Activated CD4-positive, alpha-beta T cell treated with anti-CD3 and anti-CD28 coated beads for 36 hours (primary cell): ENCODE measurements at regions not wholly inside any gene's neighbourhood (a gene's known extent, or its start where the extent isn't known, plus 50 kb on each side); places are given as distances from the start of the nearest gene placed in this dataset.

Experiments used
- ATAC-seq: fragments of 200-7000 bp; cut with Tn5 transposase; one replicate; pipeline ENCODE4 v1.10.0; 2021; ENCODE audit warnings: mild to moderate bottlenecking, moderate library complexity
- CTCF ChIA-PET: fragments of 350-600 bp; sonication (Branson Sonifier 250); formaldehyde crosslinking; loops from one replicate; lab custom pipeline; 2021; ENCODE audit warnings: antibody characterized with exemption; lab: Charles Lee
- POLR2A ChIA-PET: fragments of 350-600 bp; sonication (Branson Sonifier 250); formaldehyde crosslinking; loops from one replicate; lab custom pipeline; 2021; ENCODE audit warnings: antibody characterized with exemption, inconsistent platforms; lab: Charles Lee
- DNase-seq: peaks from one replicate; pipeline ENCODE4 v3.0.0-alpha.2; 2020
- H3K27ac Mint-ChIP-seq: one replicate; pipeline ENCODE4 v1.8.0; 2021; ENCODE audit warnings: mixed read lengths
- H3K27me3 Mint-ChIP-seq: one replicate; pipeline ENCODE4 v1.8.0; 2021; ENCODE audit warnings: mixed read lengths
- H3K36me3 Mint-ChIP-seq: one replicate; pipeline ENCODE4 v1.8.0; 2021; ENCODE audit warnings: low read depth, mixed read lengths
- H3K4me1 Mint-ChIP-seq: one replicate; pipeline ENCODE4 v1.8.0; 2021; ENCODE audit warnings: mixed read lengths
- H3K4me3 Mint-ChIP-seq: one replicate; pipeline ENCODE4 v1.8.0; 2021; ENCODE audit warnings: mild to moderate bottlenecking, moderate library complexity, mixed read lengths
- H3K9me3 Mint-ChIP-seq: one replicate; pipeline ENCODE4 v1.8.0; 2021; ENCODE audit warnings: low read depth, mixed read lengths
- intact Hi-C, 2 experiments: fragments of 100-400 bp; cut with DNase I in 1 of 2; cut with micrococcal nuclease in 1 of 2; formaldehyde crosslinking; loops; one replicate each; pipeline versions ENCODE4 v1.14.2 to v1.15.1; 2022 to 2024; cut with DNase I, micrococcal nuclease

DNA sequence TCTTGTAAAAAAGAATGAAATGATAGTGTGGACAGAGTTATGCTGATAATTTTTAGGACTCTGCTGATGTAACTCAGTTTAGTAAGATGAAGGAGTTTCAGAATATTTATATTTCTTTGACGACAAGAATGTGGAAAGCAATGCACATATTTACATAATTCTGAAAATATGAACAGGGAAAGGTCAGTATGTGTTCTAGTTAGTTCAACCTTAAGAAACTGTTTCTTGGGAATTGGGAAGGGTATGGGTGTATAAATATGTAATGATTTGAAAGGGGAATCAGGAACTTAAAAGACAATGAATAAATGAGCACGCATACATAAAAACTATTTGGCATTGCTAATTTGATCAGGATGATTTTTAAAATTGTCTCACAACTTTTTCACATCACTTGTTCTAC lies 1226.1 kb downstream of the SI start:
- no peak overlapping the region for H3K27ac Mint-ChIP-seq
- H3K4me1 Mint-ChIP-seq: no peaks in the 10 kb centered on the region
- ChIA-PET CTCF (no interaction called here), POLR2A (no interaction called here)
- H3K36me3 Mint-ChIP-seq: no peaks in the 10 kb centered on the region
- no peaks in the 10 kb centered on the region for H3K27me3 Mint-ChIP-seq
- intact Hi-C loops: no loop called here
- H3K9me3 Mint-ChIP-seq: peaks cover 10% of the 10 kb centered on the region
- ATAC-seq (no peak), DNase-seq (no peak)
- H3K4me3 Mint-ChIP-seq: no peak overlapping the region

DNA sequence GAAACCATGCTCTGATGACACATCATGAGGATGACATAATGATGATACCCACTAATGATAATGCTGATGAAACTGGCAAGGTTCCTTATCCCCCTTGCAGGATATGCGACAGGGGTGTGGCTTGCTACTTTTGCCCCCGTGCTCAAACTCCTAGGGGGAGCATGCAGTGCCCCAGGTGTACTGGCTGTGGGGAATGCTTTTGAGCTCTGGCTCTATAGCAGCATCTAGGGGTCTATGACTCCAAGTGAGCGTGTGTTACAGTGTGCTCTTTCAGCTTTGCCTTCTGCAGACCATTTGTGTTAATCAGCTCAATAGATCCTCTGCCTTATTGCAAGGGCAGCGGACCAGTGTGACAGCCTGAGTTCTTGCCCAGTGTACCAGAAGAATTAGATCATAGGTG lies 1239.5 kb downstream of the SI start:
- Mint-ChIP-seq H3K27ac (no peak overlapping the region), H3K4me1 (no peaks in the 10 kb centered on the region), H3K27me3 (no peaks in the 10 kb centered on the region), H3K9me3 (peaks cover 8% of the 10 kb centered on the region), H3K36me3 (no peaks in the 10 kb centered on the region), H3K4me3 (no peak overlapping the region)
- POLR2A ChIA-PET: no interaction called here
- ATAC-seq (no peak), DNase-seq (no peak)
- intact Hi-C loops: no loop called here
- CTCF ChIA-PET: no interaction called here

DNA sequence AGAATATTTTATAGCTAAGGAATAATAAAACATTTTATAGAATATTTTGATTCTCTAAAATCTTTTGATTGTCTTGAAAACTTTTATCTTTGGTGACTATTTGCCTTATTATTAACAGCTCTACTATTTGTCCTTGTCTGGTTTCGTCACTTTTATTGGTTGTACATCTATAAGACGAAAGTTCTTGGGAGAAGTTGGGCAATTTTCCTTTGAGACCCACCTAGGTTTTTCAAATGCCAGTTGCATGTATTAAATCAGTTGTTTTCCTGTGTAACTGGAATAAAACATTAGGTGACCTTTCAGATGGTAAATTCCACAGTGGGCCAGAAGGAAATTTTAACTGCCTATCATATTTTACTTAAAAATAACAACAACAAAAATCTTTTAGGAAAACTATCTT lies 1245.7 kb downstream of the SI start:
- intact Hi-C loops: no loop called here
- Mint-ChIP-seq H3K4me3 (no peak overlapping the region), H3K9me3 (peaks cover 5% of the 10 kb centered on the region), H3K27me3 (no peaks in the 10 kb centered on the region), H3K36me3 (no peaks in the 10 kb centered on the region), H3K27ac (no peak overlapping the region), H3K4me1 (no peaks in the 10 kb centered on the region)
- CTCF ChIA-PET: no interaction called here
- ATAC-seq (no peak), DNase-seq (no peak)
- POLR2A ChIA-PET: no interaction called here

DNA sequence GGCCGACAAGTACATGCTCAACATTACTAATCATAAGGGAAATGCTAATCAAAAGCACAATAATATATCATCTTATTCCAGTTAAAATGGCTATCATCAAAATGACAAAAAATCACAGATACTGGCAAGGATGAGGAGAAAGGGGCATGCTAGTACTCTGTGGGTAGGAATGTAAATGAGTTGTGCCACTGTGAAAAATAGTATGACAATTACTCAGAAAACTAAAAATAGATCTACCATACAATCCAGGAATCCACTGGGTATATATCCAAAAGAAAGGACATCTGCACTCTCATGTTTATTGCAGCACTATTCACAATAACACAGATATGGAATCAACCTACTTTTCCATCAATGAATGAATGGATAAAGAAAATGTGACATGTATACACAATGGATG lies 1256.5 kb downstream of the SI start:
- CTCF ChIA-PET: no interaction called here

DNA sequence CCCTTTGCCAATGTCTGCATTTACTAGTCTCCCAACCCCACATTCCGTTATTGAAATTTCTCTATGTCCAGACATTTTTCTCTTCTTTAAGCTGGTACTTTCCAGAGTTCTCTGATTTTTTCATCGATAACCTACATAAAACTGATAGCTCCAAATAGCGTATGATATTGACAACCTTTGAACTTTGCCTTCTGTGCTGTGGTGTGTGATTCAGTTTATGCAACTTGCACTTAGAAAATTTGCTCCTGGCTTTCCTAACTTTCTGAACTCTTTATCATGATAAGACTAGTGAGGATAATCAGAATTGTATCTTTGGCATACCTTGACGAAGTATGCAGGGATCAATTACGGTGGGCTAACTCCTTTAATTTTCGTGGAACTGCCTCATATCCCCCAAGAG lies 1261.3 kb downstream of the SI start:
- POLR2A ChIA-PET: no interaction called here
- H3K36me3 Mint-ChIP-seq: no peaks in the 10 kb centered on the region
- H3K4me3 Mint-ChIP-seq: no peak overlapping the region
- no peaks in the 10 kb centered on the region for H3K27me3 Mint-ChIP-seq
- H3K27ac Mint-ChIP-seq: no peak overlapping the region
- no peaks in the 10 kb centered on the region for H3K4me1 Mint-ChIP-seq
- H3K9me3 Mint-ChIP-seq: peaks cover 6% of the 10 kb centered on the region
- CTCF ChIA-PET: no interaction called here
- DNase-seq (no peak), ATAC-seq (no peak)
- intact Hi-C loops: no loop called here

More for the DNA sequence above, 1256.5 kb downstream of the SI start:
- POLR2A ChIA-PET: no interaction called here
- intact Hi-C loops: no loop called here
- H3K36me3 Mint-ChIP-seq: no peaks in the 10 kb centered on the region
- no peaks in the 10 kb centered on the region for H3K27me3 Mint-ChIP-seq
- H3K4me1 Mint-ChIP-seq: no peaks in the 10 kb centered on the region
- DNase-seq: no peak
- H3K27ac Mint-ChIP-seq: no peak overlapping the region
- ATAC-seq: no peak
- no peak overlapping the region for H3K4me3 Mint-ChIP-seq
- H3K9me3 Mint-ChIP-seq: peaks cover 3% of the 10 kb centered on the region

DNA sequence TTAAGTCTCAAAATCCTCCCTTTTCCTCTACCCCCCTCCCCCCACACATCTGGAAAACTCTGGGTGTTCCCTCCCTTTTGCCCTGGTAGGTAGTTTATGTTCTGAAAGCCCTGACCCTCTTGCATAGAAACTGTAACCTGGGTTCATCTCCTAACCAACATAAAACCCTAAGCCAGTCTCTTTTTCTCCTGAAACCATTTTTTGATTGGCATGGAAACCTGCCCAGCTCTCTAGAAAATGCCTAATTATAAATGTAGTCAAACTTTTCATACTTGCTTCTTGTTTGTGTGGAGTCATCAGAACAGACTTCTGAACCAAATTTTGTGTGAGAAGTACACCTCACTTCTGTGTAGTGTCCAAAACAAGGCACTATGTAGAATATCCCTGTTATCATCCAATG lies 1264.4 kb downstream of the SI start:
- ChIA-PET POLR2A (no interaction called here), CTCF (no interaction called here)
- H3K4me3 Mint-ChIP-seq: no peak overlapping the region
- peaks cover 8% of the 10 kb centered on the region for H3K9me3 Mint-ChIP-seq
- H3K4me1 Mint-ChIP-seq: no peaks in the 10 kb centered on the region
- H3K27me3 Mint-ChIP-seq: no peaks in the 10 kb centered on the region
- H3K27ac Mint-ChIP-seq: no peak overlapping the region
- ATAC-seq (no peak), DNase-seq (no peak)
- intact Hi-C loops: no loop called here
- no peaks in the 10 kb centered on the region for H3K36me3 Mint-ChIP-seq

DNA sequence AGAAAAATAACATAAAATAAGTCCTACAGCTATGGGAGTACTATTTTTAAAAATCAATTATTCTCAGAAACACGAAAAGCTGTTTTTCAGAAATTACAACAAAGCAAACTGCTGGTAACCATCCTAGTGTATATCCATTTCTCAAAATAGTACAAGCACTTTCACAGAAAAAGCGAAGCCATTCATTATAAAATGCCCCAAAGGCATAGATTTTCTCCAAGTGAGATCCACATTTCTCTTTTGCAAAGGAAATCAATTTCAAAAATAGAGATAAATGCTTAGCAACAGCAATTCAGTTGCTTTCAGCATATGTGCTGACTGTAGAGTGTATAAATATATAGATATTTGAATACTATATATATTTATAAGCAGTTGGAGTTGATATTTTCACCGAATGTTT lies 1266.3 kb downstream of the SI start:
- no peak for ATAC-seq
- intact Hi-C loops: no loop called here
- Mint-ChIP-seq H3K36me3 (no peaks in the 10 kb centered on the region), H3K9me3 (peaks cover 8% of the 10 kb centered on the region), H3K4me1 (no peaks in the 10 kb centered on the region), H3K27me3 (no peaks in the 10 kb centered on the region), H3K27ac (no peak overlapping the region), H3K4me3 (no peak overlapping the region)
- ChIA-PET POLR2A (no interaction called here), CTCF (no interaction called here)
- DNase-seq: no peak

DNA sequence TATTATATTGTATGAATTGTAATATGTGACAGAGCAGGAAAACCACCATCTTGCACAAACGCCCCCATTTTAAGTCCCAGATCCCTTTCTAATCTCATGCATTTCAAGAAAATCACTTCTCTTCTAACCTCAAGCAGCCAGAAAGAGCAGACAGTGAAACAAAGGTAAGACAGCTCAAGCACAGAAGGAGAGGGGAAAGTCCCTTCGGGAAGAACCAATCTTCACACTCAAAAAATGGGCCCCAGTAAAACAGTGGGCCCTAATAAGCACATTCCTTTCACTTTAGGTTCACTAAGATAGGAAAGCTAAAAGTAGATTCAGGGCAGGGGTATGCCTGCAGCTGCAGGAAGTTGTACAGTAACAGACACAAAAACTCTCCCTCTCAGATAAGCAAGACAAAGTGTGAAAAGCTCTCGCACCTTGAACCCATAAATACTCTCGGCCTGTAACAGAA lies 1268.7 kb downstream of the SI start:
- ATAC-seq: no peak

DNA sequence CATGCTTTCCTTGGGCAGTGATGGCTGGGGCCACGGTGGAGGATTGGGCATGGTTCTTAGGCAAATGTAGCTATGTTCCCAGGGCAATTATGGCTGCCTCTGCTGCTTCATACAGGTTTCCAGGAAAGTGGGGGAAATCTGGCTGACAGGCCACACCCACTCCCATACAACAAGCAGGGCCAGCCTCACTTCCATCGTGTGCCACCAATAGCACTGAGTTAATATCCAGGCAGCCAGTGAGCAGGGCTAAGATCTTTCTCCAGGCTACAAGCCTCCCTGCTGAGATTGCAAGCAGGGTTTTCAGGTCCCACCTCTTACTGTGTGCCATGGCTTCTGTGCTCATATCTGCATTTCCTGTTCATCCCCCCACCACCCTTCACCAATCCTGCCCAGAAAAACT lies 1291.9 kb downstream of the SI start:
- no peak overlapping the region for H3K27ac Mint-ChIP-seq
- H3K36me3 Mint-ChIP-seq: no peaks in the 10 kb centered on the region
- H3K4me1 Mint-ChIP-seq: no peaks in the 10 kb centered on the region
- no peaks in the 10 kb centered on the region for H3K27me3 Mint-ChIP-seq
- DNase-seq: no peak
- POLR2A ChIA-PET: no interaction called here
- H3K4me3 Mint-ChIP-seq: no peak overlapping the region
- CTCF ChIA-PET: no interaction called here
- intact Hi-C loops: no loop called here
- ATAC-seq: no peak
- peaks cover 15% of the 10 kb centered on the region for H3K9me3 Mint-ChIP-seq

More for the DNA sequence above, 1268.7 kb downstream of the SI start:
- H3K9me3 Mint-ChIP-seq: peaks cover 6% of the 10 kb centered on the region
- intact Hi-C loops: no loop called here
- ChIA-PET CTCF (no interaction called here), POLR2A (no interaction called here)
- no peaks in the 10 kb centered on the region for H3K4me1 Mint-ChIP-seq
- no peaks in the 10 kb centered on the region for H3K27me3 Mint-ChIP-seq
- no peak overlapping the region for H3K4me3 Mint-ChIP-seq
- no peaks in the 10 kb centered on the region for H3K36me3 Mint-ChIP-seq
- DNase-seq: no peak
- H3K27ac Mint-ChIP-seq: no peak overlapping the region

DNA sequence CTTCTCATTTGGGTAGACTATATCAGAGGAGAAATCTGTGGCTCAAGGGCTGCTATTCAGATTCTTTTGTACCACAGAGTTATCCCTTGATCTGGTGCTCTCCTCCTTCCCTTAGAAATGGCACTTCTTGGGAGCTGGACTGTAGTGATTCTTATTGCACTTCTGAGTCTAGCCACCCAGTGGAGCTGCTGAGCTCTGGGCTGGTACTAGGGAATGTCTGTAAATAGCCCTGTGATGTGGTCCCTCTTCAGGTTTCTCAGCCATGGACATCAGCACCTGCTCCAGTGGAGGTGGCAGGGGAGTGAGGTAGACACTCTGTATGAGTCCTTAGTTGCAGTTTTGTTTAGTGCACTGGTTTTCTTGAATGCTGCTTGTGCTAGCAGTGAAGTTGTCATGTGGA lies 1292.6 kb downstream of the SI start:
- H3K36me3 Mint-ChIP-seq: no peaks in the 10 kb centered on the region
- no peak for DNase-seq
- intact Hi-C loops: no loop called here
- H3K27ac Mint-ChIP-seq: no peak overlapping the region
- no peaks in the 10 kb centered on the region for H3K4me1 Mint-ChIP-seq
- no peak for ATAC-seq
- H3K27me3 Mint-ChIP-seq: no peaks in the 10 kb centered on the region
- ChIA-PET CTCF (interaction anchor here (0.6 kb wide), 1 partner anchor 89 kb away, joined by 3 read pairs; no protein-coding TSS in a partner anchor), POLR2A (no interaction called here)
- peaks cover 17% of the 10 kb centered on the region for H3K9me3 Mint-ChIP-seq
- H3K4me3 Mint-ChIP-seq: no peak overlapping the region

DNA sequence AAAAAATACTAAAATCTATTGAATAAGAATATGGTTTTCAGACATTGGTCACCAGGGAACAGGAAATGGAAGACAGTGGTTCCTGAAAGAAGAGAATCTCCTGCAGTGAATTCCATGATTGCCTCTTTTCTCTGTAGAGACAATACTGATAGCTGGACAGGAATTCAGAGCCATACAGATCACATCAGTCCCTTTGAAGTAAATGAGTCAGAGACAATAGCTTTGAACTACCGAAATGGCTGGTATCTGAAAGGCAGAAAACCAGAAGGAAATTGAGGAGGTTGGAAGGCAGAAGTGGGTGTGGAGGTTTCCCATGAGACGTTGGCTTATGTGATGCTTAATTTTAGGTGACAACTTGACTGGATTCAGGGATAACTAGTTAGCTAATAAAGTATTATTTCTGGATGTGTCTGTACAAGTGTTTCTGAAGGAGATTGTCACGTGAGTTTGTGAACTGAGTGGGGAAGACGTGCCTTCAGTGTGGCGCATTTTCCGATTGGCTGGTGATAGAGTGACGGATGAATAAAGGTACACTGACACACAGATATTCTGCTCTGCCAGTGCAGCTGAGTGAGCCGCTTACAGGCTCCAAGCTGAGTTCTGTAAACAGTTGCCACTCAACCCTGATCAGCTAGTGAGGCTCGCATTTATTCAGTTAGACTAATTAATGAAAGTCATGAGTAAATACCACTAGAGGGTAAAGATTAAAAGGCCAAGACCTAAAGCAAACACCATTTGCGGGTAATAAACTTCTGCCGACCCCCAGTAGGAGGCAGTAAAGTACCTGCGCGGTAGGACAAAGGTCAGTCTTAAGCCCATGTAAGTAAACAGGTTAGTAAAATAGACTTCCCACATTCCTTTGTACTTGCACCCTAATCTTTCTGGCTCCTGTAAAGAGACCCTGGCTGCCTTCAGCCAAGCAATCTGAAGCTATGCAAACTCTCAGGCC lies 1298.6 kb downstream of the SI start:
- no peak overlapping the region for H3K27ac Mint-ChIP-seq
- peaks cover 20% of the 10 kb centered on the region for H3K9me3 Mint-ChIP-seq
- CTCF ChIA-PET: interaction anchor here (0.7 kb wide), 1 partner anchor 712 kb away, joined by 3 read pairs; no protein-coding TSS in a partner anchor
- intact Hi-C loops: no loop called here
- H3K4me1 Mint-ChIP-seq: no peaks in the 10 kb centered on the region
- no peaks in the 10 kb centered on the region for H3K36me3 Mint-ChIP-seq
- DNase-seq (no peak), ATAC-seq (no peak)
- no peaks in the 10 kb centered on the region for H3K27me3 Mint-ChIP-seq
- no peak overlapping the region for H3K4me3 Mint-ChIP-seq
- POLR2A ChIA-PET: no interaction called here

DNA sequence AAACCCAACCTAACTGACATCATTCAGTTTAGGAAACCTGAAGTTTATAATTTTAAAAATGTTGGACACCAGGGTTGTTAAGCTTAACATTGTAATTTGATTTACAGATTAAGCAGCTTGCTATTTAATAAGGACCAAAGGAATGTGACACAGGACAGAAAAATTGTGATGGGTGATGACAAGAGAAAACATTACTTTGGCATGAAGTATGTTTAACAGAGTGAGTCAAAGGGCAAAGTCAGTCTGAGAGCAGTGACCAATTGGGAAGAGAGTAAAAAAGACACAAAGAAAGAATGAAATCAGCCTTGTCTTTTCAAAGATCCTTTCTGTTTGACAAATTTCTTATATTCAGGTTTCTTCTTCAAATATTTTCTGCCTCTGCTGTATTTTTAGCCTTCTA lies 1301.6 kb downstream of the SI start:
- intact Hi-C loops: no loop called here
- no peak overlapping the region for H3K4me3 Mint-ChIP-seq
- H3K27me3 Mint-ChIP-seq: no peaks in the 10 kb centered on the region
- CTCF ChIA-PET: no interaction called here
- POLR2A ChIA-PET: no interaction called here
- H3K9me3 Mint-ChIP-seq: peaks cover 29% of the 10 kb centered on the region
- H3K27ac Mint-ChIP-seq: no peak overlapping the region
- no peaks in the 10 kb centered on the region for H3K4me1 Mint-ChIP-seq
- DNase-seq (no peak), ATAC-seq (no peak)
- H3K36me3 Mint-ChIP-seq: no peaks in the 10 kb centered on the region
